VCaP (cell line): ENCODE measurements at regions not wholly inside any gene's neighbourhood (a gene's known extent, or its start where the extent isn't known, plus 50 kb on each side); places are given as distances from the start of the nearest gene placed in this dataset.

Source experiments
- H3K27ac ChIP-seq: fragments of 450-650 bp; 2 replicates; pipeline ENCODE4 v1.5.1; 2017
- CTCF ChIP-seq: fragments of 450-650 bp; conservative IDR thresholded peaks from 2 replicates; pipeline ENCODE4 v1.5.1; 2017; ENCODE audit warnings: mild to moderate bottlenecking, moderate library complexity

- H3K27ac ChIP-seq: no peak overlapping the region
- peak; percentile 2 for TF ChIP-seq CTCF
Measured at GRCh38 chr2:65553504-65554074, 121.2 kb upstream of the SPRED2 start.

GRCh38 chr2:65551528-65551927, 119.1 kb upstream of the SPRED2 start:
- TF ChIP-seq CTCF: no peak
- H3K27ac ChIP-seq: no peak overlapping the region

- no peak overlapping the region for H3K27ac ChIP-seq
- TF ChIP-seq CTCF: no peak
Measured at GRCh38 chr2:65550246-65550645, 117.8 kb upstream of the SPRED2 start.

- no peak for TF ChIP-seq CTCF
- no peak overlapping the region for H3K27ac ChIP-seq
Measured at GRCh38 chr2:65549631-65550030, 117.2 kb upstream of the SPRED2 start.

GRCh38 chr2:65549257-65549627, 116.8 kb upstream of the SPRED2 start:
- TF ChIP-seq CTCF: no peak
- no peak overlapping the region for H3K27ac ChIP-seq

- H3K27ac ChIP-seq: no peak overlapping the region
- no peak for TF ChIP-seq CTCF
Measured at GRCh38 chr2:65548576-65549256, 116.3 kb upstream of the SPRED2 start.

GRCh38 chr2:65548064-65548463, 115.7 kb upstream of the SPRED2 start:
- H3K27ac ChIP-seq: no peak overlapping the region
- no peak for TF ChIP-seq CTCF
